Panc1 (cell line): ENCODE measurements at regions not wholly inside any gene's neighbourhood (a gene's known extent, or its start where the extent isn't known, plus 50 kb on each side); places are given as distances from the start of the nearest gene placed in this dataset.

ENCODE experiments used
- ATAC-seq: fragments of 200-7000 bp; cut with Tn5 transposase; 2 replicates; pipeline ENCODE4 v1.9.1; 2020; ENCODE audit warnings: mild to moderate bottlenecking, moderate library complexity
- BruUV-seq: library from RNA; stranded (reverse); fragments of 400-500 nt; replicated peaks from 2 replicates; lab custom pipeline; 2021; lab: Mats Ljungman, UMichigan
- CTCF ChIA-PET: fragments of 300-600 bp; sonication (Branson Sonifier 250); formaldehyde crosslinking; loops from one replicate; lab custom pipeline; 2022; ENCODE audit warnings: antibody characterized with exemption; lab: Charles Lee
- POLR2A ChIA-PET: fragments of 300-600 bp; sonication (Branson Sonifier 250); formaldehyde crosslinking; loops from one replicate; lab custom pipeline; 2022; ENCODE audit warnings: antibody characterized with exemption; lab: Charles Lee
- DNase-seq: peaks from one replicate; pipeline ENCODE4 v3.0.0-alpha.2; 2010; ENCODE audit warnings: low read depth, low spot score
- H3K27ac ChIP-seq: 2 replicates; pipeline ENCODE4 v1.5.1; 2011; ENCODE audit warnings: mild to moderate bottlenecking, low read length, inconsistent platforms
- H3K27me3 ChIP-seq: fragments of 200-500 bp; sonication (Bioruptor generic); 2 replicates; pipeline ENCODE4 v1.6.0; 2014; ENCODE audit warnings: low read length, inconsistent platforms; ENCODE audit not compliant: control insufficient read depth, insufficient read depth
- H3K36me3 ChIP-seq: fragments of 200-500 bp; sonication (Bioruptor generic); 2 replicates; pipeline ENCODE4 v1.5.1; 2014; ENCODE audit warnings: inconsistent platforms, mild to moderate bottlenecking, low read length, moderate library complexity; ENCODE audit not compliant: control insufficient read depth, insufficient read depth
- H3K4me1 ChIP-seq: 2 replicates; pipeline ENCODE4 v1.5.1; 2011; ENCODE audit warnings: inconsistent platforms, mild to moderate bottlenecking, low read length, moderate library complexity; ENCODE audit not compliant: control insufficient read depth, insufficient read depth
- H3K4me3 ChIP-seq, 2 experiments: 2 replicates each; pipeline ENCODE4 v1.5.1; 2011 to 2012; ENCODE audit warnings: low read depth in 2 of 2, low read length in 2 of 2, mild to moderate bottlenecking in 2 of 2, inconsistent platforms in 1 of 2, moderate library complexity in 1 of 2
- H3K9me3 ChIP-seq: fragments of 200-500 bp; sonication (Bioruptor generic); 2 replicates; pipeline ENCODE4 v1.5.1; 2014; ENCODE audit warnings: low read depth, mild to moderate bottlenecking, inconsistent platforms, low read length, moderate library complexity; ENCODE audit not compliant: control insufficient read depth, insufficient read depth
- CTCF ChIP-seq: fragments of 450-650 bp; IDR thresholded peaks from 2 replicates; pipeline ENCODE4 v1.5.1; 2017; ENCODE audit warnings: mild to moderate bottlenecking
- POLR2AphosphoS5 ChIP-seq: IDR thresholded peaks from 2 replicates; pipeline ENCODE4 v1.6.1; 2012; ENCODE audit warnings: mild to moderate bottlenecking, low read depth, low read length, moderate library complexity
- REST ChIP-seq, 2 experiments: IDR thresholded peaks; 2 replicates each; pipeline ENCODE4 v1.6.1; 2011 to 2012; ENCODE audit warnings: low read depth in 2 of 2, control low read depth in 1 of 2, low read length in 1 of 2, mild to moderate bottlenecking in 1 of 2, moderate library complexity in 1 of 2; ENCODE audit not compliant: insufficient read depth in 1 of 2
- SIN3A ChIP-seq: IDR thresholded peaks from 2 replicates; pipeline ENCODE4 v1.6.1; 2012; ENCODE audit warnings: low read depth, mild to moderate bottlenecking, low read length, moderate library complexity, borderline replicate concordance; ENCODE audit not compliant: insufficient read depth
- TCF7L2 ChIP-seq: IDR thresholded peaks from 2 replicates; pipeline ENCODE4 v1.6.1; 2011; ENCODE audit warnings: mild to moderate bottlenecking, low read depth, low read length, inconsistent platforms
- in situ Hi-C: cut with HindIII; loops from 2 replicates; pipeline ENCODE4 v1.10.0; 2016; ENCODE audit warnings: low sequenced_read_pairs, low pct_unique_long_range_greater_than_20kb
- intact Hi-C: fragments of 100-400 bp; cut with micrococcal nuclease; formaldehyde crosslinking; loops from one replicate; pipeline ENCODE4 v1.10.0; 2022; ENCODE audit not compliant: unreplicated experiment

GRCh38 chr6:95127261-95127660 is 450.1 kb upstream of the MANEA start:
- Histone ChIP-seq H3K4me3 (no peak overlapping the region), H3K36me3 (no peaks in the 10 kb centered on the region), H3K4me1 (no peaks in the 10 kb centered on the region), H3K27ac (no peak overlapping the region), H3K27me3 (no peaks in the 10 kb centered on the region), H3K9me3 (no peaks in the 10 kb centered on the region)
- in situ Hi-C loops = no loop called here
- intact Hi-C loops = no loop called here
- ChIA-PET CTCF (no interaction called here), POLR2A (no interaction called here)
- no TSS peak for BruUV-seq
- TF ChIP-seq CTCF (no peak), TCF7L2 (no peak), REST (IDR thresholded peaks at IDR 0.05; ENCODE audit: insufficient read depth in 1 of 2, low read depth in 2 of 2, low read length in 1 of 2) (no peak), SIN3A (no peak), POLR2AphosphoS5 (no peak)
- ATAC-seq (no peak), DNase-seq (no peak)

GRCh38 chr6:95128439-95128838 is 448.9 kb upstream of the MANEA start:
- Histone ChIP-seq H3K27ac (no peak overlapping the region), H3K27me3 (no peaks in the 10 kb centered on the region), H3K4me3 (no peak overlapping the region), H3K9me3 (no peaks in the 10 kb centered on the region), H3K4me1 (no peaks in the 10 kb centered on the region), H3K36me3 (no peaks in the 10 kb centered on the region)
- DNase-seq = no peak
- ChIA-PET POLR2A (no interaction called here), CTCF (no interaction called here)
- no peak for ATAC-seq
- TF ChIP-seq TCF7L2 = no peak
- no peak for TF ChIP-seq REST (IDR thresholded peaks at IDR 0.05; ENCODE audit: insufficient read depth in 1 of 2, low read depth in 2 of 2, low read length in 1 of 2)
- no peak for TF ChIP-seq CTCF
- TF ChIP-seq POLR2AphosphoS5 = no peak
- no peak for TF ChIP-seq SIN3A
- intact Hi-C loops (no loop called here), in situ Hi-C loops (no loop called here)
- no TSS peak for BruUV-seq
